A549 (cell line): ENCODE measurements at regions not wholly inside any gene's neighbourhood (a gene's known extent, or its start where the extent isn't known, plus 50 kb on each side); places are given as distances from the start of the nearest gene placed in this dataset.

ENCODE experiments used
- ATAC-seq, 2 experiments: fragments of 200-7000 bp in 1 of 2; fragments of >200 bp in 1 of 2; cut with Nextera tagmentation in 1 of 2; cut with Tn5 transposase in 1 of 2; 3 replicates each; pipeline versions ENCODE4 v1.8.0 to v1.9.1; 2018 to 2020; ENCODE audit warnings: mild to moderate bottlenecking in 1 of 2, moderate library complexity in 1 of 2
- CTCF ChIA-PET: fragments of 300-600 bp; sonication (Branson Sonifier 250); formaldehyde crosslinking; extraction: SDS; loops from one replicate; lab custom pipeline; 2021; ENCODE audit warnings: antibody characterized with exemption, inconsistent platforms; lab: Yijun Ruan, JAX
- POLR2A ChIA-PET: fragments of 350-600 bp; formaldehyde crosslinking; extraction: SDS; loops from one replicate; lab custom pipeline; 2021; ENCODE audit warnings: antibody characterized with exemption, inconsistent platforms; lab: Yijun Ruan, JAX
- DNase-seq, 2 experiments: peaks; one replicate each; pipeline versions ENCODE4 v3.0.0 to v3.0.0-alpha.2; 2011 to 2016; ENCODE audit warnings: low read depth in 1 of 2, low spot score in 1 of 2
- FAIRE-seq: peaks from 2 replicates; lab custom pipeline; 2011; peaks lifted over from hg19 to GRCh38; lab: Jason Lieb, UNC
- H3K27ac ChIP-seq, 2 experiments: fragments of >200 bp; sonication (Bioruptor Twin); formaldehyde crosslinking; 3 replicates each; pipeline ENCODE4 v1.5.1; 2016 to 2017
- H3K4me1 ChIP-seq: fragments of >200 bp; sonication (Bioruptor Twin); formaldehyde crosslinking; 3 replicates; pipeline ENCODE4 v1.6.1; 2016
- H3K4me2 ChIP-seq: fragments of >200 bp; sonication (Bioruptor Twin); formaldehyde crosslinking; 3 replicates; pipeline ENCODE4 v1.6.1; 2016
- H3K4me3 ChIP-seq: fragments of >200 bp; sonication (Bioruptor Twin); formaldehyde crosslinking; 3 replicates; pipeline ENCODE4 v1.5.1; 2016
- H3K9me3 ChIP-seq: fragments of >200 bp; sonication (Bioruptor Twin); formaldehyde crosslinking; 3 replicates; pipeline ENCODE4 v1.6.1; 2016
- CEBPB ChIP-seq, 2 experiments: fragments of >200 bp in 1 of 2; sonication (Bioruptor Twin) in 1 of 2; formaldehyde crosslinking in 1 of 2; IDR thresholded peaks; 2 replicates each; pipeline ENCODE4 v1.6.1; 2012 to 2016
- CHD2 ChIP-seq: fragments of 150-350 bp; IDR thresholded peaks from 2 replicates; pipeline ENCODE4 v1.6.1; 2014; ENCODE audit warnings: low read length; ENCODE audit not compliant: partially characterized antibody
- CHD4 ChIP-seq: fragments of 200-600 bp; sonication (generic); IDR thresholded peaks from 2 replicates; pipeline ENCODE4 v1.6.1; 2016; ENCODE audit warnings: antibody characterized with exemption, mild to moderate bottlenecking, borderline replicate concordance
- EHF ChIP-seq: fragments of 250-450 bp; sonication (Bioruptor Pico); IDR thresholded peaks from 2 replicates; pipeline ENCODE4 v1.5.0; 2020; ENCODE audit warnings: mild to moderate bottlenecking
- EHMT2 ChIP-seq: fragments of 200-600 bp; sonication (generic); IDR thresholded peaks from 2 replicates; pipeline ENCODE4 v1.6.1; 2016; ENCODE audit warnings: antibody characterized with exemption, low read depth, mild to moderate bottlenecking, moderate library complexity
- EP300 ChIP-seq, 2 experiments: fragments of >200 bp; sonication (Bioruptor Twin); formaldehyde crosslinking; IDR thresholded peaks; 2 replicates in 1 of 2; 3 replicates in 1 of 2; pipeline ENCODE4 v1.6.1; 2016 to 2017
- ESRRA ChIP-seq: fragments of 150-350 bp; IDR thresholded peaks from 2 replicates; pipeline ENCODE4 v1.6.1; 2014; ENCODE audit warnings: mild to moderate bottlenecking, low read length, borderline replicate concordance
- FOSL2 ChIP-seq, 2 experiments: fragments of 450-650 bp in 1 of 2; fragments of >200 bp in 1 of 2; sonication (Bioruptor Twin) in 1 of 2; formaldehyde crosslinking; IDR thresholded peaks; 2 replicates each; pipeline versions ENCODE4 v1.5.0 to v1.6.1; 2016 to 2020; ENCODE audit warnings: mild to moderate bottlenecking in 1 of 2, moderate library complexity in 1 of 2
- HOXA7 ChIP-seq: fragments of 250-450 bp; sonication (Bioruptor Pico); IDR thresholded peaks from 2 replicates; pipeline ENCODE4 v1.5.0; 2020; ENCODE audit warnings: mild to moderate bottlenecking, moderate library complexity
- JUN ChIP-seq, 2 experiments: fragments of >200 bp; sonication (Bioruptor Twin); formaldehyde crosslinking; IDR thresholded peaks; 2 replicates in 1 of 2; 3 replicates in 1 of 2; pipeline ENCODE4 v1.6.1; 2016 to 2017
- KDM1A ChIP-seq: fragments of 200-600 bp; sonication (generic); IDR thresholded peaks from 2 replicates; pipeline ENCODE4 v1.6.1; 2016; ENCODE audit warnings: low read depth, mild to moderate bottlenecking
- KDM5A ChIP-seq: fragments of 200-600 bp; sonication (generic); IDR thresholded peaks from 2 replicates; pipeline ENCODE4 v1.6.1; 2016; ENCODE audit warnings: antibody characterized with exemption, mild to moderate bottlenecking
- MAFK ChIP-seq: fragments of 450-650 bp; IDR thresholded peaks from 2 replicates; pipeline ENCODE4 v1.6.1; 2014; ENCODE audit not compliant: partially characterized antibody
- NFE2L2 ChIP-seq: fragments of 150-350 bp; conservative IDR thresholded peaks from 2 replicates; pipeline ENCODE4 v1.6.1; 2014; ENCODE audit warnings: low read length
- NPAS2 ChIP-seq: fragments of 250-450 bp; sonication (Bioruptor Pico); IDR thresholded peaks from 2 replicates; pipeline ENCODE4 v1.8.0; 2022; ENCODE audit warnings: mild to moderate bottlenecking, moderate library complexity, borderline replicate concordance
- NR3C1 ChIP-seq: fragments of >200 bp; sonication (Bioruptor Twin); formaldehyde crosslinking; IDR thresholded peaks from 3 replicates; pipeline ENCODE4 v1.6.1; 2017
- PHF8 ChIP-seq: fragments of 200-600 bp; sonication (generic); IDR thresholded peaks from 2 replicates; pipeline ENCODE4 v1.6.1; 2016; ENCODE audit warnings: low read depth, mild to moderate bottlenecking, antibody characterized with exemption, moderate library complexity, borderline replicate concordance
- POLR2AphosphoS2 ChIP-seq: conservative IDR thresholded peaks from 2 replicates; pipeline ENCODE4 v1.6.1; 2012; ENCODE audit warnings: low read length, improper control_type of control experiment, inconsistent platforms
- RARB ChIP-seq: fragments of 250-450 bp; sonication (Bioruptor Pico); IDR thresholded peaks from 2 replicates; pipeline ENCODE4 v1.8.0; 2021; ENCODE audit warnings: mild to moderate bottlenecking, moderate library complexity
- RCOR1 ChIP-seq: fragments of 150-350 bp; IDR thresholded peaks from 2 replicates; pipeline ENCODE4 v1.6.1; 2014; ENCODE audit warnings: antibody characterized with exemption, low read length, low read depth
- RFX5 ChIP-seq: fragments of 450-650 bp; IDR thresholded peaks from 2 replicates; pipeline ENCODE4 v1.7.1; 2014; ENCODE audit warnings: antibody characterized with exemption, mild to moderate bottlenecking, moderate library complexity
- RNF2 ChIP-seq: fragments of 200-600 bp; sonication (generic); IDR thresholded peaks from 2 replicates; pipeline ENCODE4 v1.6.1; 2016; ENCODE audit warnings: low read depth, mild to moderate bottlenecking, antibody characterized with exemption, moderate library complexity, borderline replicate concordance
- TFCP2L1 ChIP-seq: fragments of 250-450 bp; sonication (Bioruptor Pico); IDR thresholded peaks from 2 replicates; pipeline ENCODE4 v1.5.0; 2021; ENCODE audit warnings: mild to moderate bottlenecking
- TP53 ChIP-seq: fragments of 250-450 bp; sonication (Bioruptor Pico); IDR thresholded peaks from 2 replicates; pipeline ENCODE4 v1.5.0; 2021; ENCODE audit warnings: mild to moderate bottlenecking, moderate library complexity
- ZNF302 ChIP-seq: fragments of 250-450 bp; sonication (Bioruptor Pico); IDR thresholded peaks from 2 replicates; pipeline ENCODE4 v1.9.0; 2021; ENCODE audit warnings: inconsistent platforms, mild to moderate bottlenecking, moderate library complexity
- ZSCAN20 ChIP-seq: fragments of 250-450 bp; sonication (Bioruptor Pico); IDR thresholded peaks from 2 replicates; pipeline ENCODE4 v1.8.0; 2022; ENCODE audit warnings: mild to moderate bottlenecking, moderate library complexity
- WGBS: methylation state at CpG from one replicate; pipeline ENCODE4 v1.1.6; 2017; ENCODE audit errors: missing lambda C conversion rate; 5-methylcytosine and 5-hydroxymethylcytosine counted together
- TF ChIP-seq, protein P1 (sequence below): fragments of 150-350 bp; IDR thresholded peaks from 2 replicates; pipeline ENCODE4 v1.6.1; 2014; ENCODE audit warnings: low read depth, mild to moderate bottlenecking, low read length
- TF ChIP-seq, protein P2 (sequence below): fragments of >200 bp; sonication (Bioruptor Twin); formaldehyde crosslinking; IDR thresholded peaks from 3 replicates; pipeline ENCODE4 v1.5.1; 2016
- TF ChIP-seq, protein P3 (sequence below): fragments of >200 bp; sonication (Bioruptor Twin); formaldehyde crosslinking; IDR thresholded peaks from 3 replicates; pipeline ENCODE4 v1.6.1; 2016
- TF ChIP-seq, protein P4 (sequence below): fragments of 250-450 bp; sonication (Bioruptor Pico); IDR thresholded peaks from 2 replicates; pipeline ENCODE4 v1.5.0; 2020; ENCODE audit warnings: low read depth, mild to moderate bottlenecking, moderate library complexity

DNA sequence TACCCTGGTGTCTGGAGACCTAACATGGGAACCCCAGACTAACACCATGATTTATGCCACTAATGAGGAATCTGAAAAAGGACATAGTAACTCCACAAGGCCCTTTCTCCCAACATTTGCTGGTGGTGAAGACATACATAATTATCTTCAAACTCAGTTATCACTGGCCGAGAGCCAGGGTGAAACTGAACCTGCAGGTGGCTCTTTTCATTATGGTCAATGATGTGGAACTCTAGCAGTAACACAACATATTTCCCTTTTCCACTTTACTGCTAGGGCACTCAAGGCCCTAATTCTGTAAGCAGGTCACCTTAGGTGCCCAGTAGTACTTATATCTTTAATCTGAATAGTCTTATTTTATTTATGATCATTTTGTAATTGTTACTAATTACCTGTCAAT, 326.4 kb upstream of the SATB1 start:
- 0% methylated on average over 1 of the region's 1 CpG for WGBS

DNA sequence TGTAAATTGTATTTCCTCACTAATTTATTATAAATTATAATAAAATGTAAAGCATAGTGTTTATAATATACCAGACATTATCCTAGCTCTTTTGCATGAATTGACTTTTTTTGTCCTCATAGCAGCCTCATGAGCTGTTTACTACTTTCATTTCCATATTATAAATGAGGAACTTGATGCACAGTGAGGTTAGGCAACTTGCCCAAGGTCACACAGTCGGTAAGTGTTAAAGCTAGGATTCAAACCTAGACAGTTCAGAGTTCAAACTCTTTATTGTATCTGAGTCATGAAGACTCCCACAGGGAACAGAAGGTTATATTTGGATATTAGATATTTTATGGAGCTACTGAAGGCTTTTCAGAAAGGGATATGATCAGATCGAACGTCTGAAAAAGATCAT, 322.2 kb upstream of the SATB1 start:
- 7% methylated on average over 3 of the region's 3 CpGs for WGBS
- TF ChIP-seq JUN (IDR thresholded peaks at IDR 0.05) = no peak
- TF ChIP-seq HOXA7 (CRISPR knock-in tag) = no peak
- TF ChIP-seq CHD2 = no peak
- TF ChIP-seq EHF (CRISPR knock-in tag) = no peak
- TF ChIP-seq POLR2AphosphoS2 = no peak
- TF ChIP-seq, protein P1, sequence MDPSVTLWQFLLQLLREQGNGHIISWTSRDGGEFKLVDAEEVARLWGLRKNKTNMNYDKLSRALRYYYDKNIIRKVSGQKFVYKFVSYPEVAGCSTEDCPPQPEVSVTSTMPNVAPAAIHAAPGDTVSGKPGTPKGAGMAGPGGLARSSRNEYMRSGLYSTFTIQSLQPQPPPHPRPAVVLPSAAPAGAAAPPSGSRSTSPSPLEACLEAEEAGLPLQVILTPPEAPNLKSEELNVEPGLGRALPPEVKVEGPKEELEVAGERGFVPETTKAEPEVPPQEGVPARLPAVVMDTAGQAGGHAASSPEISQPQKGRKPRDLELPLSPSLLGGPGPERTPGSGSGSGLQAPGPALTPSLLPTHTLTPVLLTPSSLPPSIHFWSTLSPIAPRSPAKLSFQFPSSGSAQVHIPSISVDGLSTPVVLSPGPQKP = no peak
- TF ChIP-seq PHF8 = no peak
- no peak for TF ChIP-seq FOSL2 (IDR thresholded peaks at IDR 0.05)
- no peak for TF ChIP-seq FOSL2 (CRISPR knock-in tag; IDR thresholded peaks at IDR 0.05)
- no peak for TF ChIP-seq NFE2L2
- TF ChIP-seq KDM1A = no peak
- TF ChIP-seq, protein P2, sequence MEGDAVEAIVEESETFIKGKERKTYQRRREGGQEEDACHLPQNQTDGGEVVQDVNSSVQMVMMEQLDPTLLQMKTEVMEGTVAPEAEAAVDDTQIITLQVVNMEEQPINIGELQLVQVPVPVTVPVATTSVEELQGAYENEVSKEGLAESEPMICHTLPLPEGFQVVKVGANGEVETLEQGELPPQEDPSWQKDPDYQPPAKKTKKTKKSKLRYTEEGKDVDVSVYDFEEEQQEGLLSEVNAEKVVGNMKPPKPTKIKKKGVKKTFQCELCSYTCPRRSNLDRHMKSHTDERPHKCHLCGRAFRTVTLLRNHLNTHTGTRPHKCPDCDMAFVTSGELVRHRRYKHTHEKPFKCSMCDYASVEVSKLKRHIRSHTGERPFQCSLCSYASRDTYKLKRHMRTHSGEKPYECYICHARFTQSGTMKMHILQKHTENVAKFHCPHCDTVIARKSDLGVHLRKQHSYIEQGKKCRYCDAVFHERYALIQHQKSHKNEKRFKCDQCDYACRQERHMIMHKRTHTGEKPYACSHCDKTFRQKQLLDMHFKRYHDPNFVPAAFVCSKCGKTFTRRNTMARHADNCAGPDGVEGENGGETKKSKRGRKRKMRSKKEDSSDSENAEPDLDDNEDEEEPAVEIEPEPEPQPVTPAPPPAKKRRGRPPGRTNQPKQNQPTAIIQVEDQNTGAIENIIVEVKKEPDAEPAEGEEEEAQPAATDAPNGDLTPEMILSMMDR = no peak
- TF ChIP-seq RCOR1 = no peak
- no peak for TF ChIP-seq ZSCAN20 (CRISPR knock-in tag)
- TF ChIP-seq MAFK = no peak
- TF ChIP-seq TFCP2L1 (CRISPR knock-in tag) = no peak
- no peak for TF ChIP-seq EHMT2
- FAIRE-seq (no peak), DNase-seq (no peak), ATAC-seq (no peak)
- CTCF ChIA-PET = no interaction called here
- H3K9me3 ChIP-seq = no peaks in the 10 kb centered on the region
- no peaks in the 10 kb centered on the region for H3K4me1 ChIP-seq
- no peak overlapping the region for H3K4me2 ChIP-seq
- no peak overlapping the region for H3K27ac ChIP-seq
- no peak overlapping the region for H3K4me3 ChIP-seq
- POLR2A ChIA-PET = no interaction called here

More for the DNA sequence above, 326.4 kb upstream of the SATB1 start:
- no peak overlapping the region for H3K4me3 ChIP-seq
- DNase-seq (no peak), ATAC-seq (no peak), FAIRE-seq (no peak)
- H3K9me3 ChIP-seq = no peaks in the 10 kb centered on the region
- H3K4me2 ChIP-seq = no peak overlapping the region
- ChIA-PET CTCF (no interaction called here), POLR2A (no interaction called here)
- TF ChIP-seq, protein P3, sequence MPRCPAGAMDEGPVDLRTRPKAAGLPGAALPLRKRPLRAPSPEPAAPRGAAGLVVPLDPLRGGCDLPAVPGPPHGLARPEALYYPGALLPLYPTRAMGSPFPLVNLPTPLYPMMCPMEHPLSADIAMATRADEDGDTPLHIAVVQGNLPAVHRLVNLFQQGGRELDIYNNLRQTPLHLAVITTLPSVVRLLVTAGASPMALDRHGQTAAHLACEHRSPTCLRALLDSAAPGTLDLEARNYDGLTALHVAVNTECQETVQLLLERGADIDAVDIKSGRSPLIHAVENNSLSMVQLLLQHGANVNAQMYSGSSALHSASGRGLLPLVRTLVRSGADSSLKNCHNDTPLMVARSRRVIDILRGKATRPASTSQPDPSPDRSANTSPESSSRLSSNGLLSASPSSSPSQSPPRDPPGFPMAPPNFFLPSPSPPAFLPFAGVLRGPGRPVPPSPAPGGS = no peak
- TF ChIP-seq HOXA7 (CRISPR knock-in tag) (no peak), RFX5 (no peak), JUN (IDR thresholded peaks at IDR 0.05) (no peak), RARB (CRISPR knock-in tag) (no peak), NPAS2 (no peak), KDM5A (no peak), EP300 (IDR thresholded peaks at IDR 0.05) (no peak), CHD4 (no peak), ESRRA (no peak), TP53 (CRISPR knock-in tag) (no peak), ZNF302 (CRISPR knock-in tag) (no peak), CEBPB (IDR thresholded peaks at IDR 0.05) (no peak), NR3C1 (no peak), RNF2 (no peak), TFCP2L1 (CRISPR knock-in tag) (no peak)
- TF ChIP-seq, protein P4, sequence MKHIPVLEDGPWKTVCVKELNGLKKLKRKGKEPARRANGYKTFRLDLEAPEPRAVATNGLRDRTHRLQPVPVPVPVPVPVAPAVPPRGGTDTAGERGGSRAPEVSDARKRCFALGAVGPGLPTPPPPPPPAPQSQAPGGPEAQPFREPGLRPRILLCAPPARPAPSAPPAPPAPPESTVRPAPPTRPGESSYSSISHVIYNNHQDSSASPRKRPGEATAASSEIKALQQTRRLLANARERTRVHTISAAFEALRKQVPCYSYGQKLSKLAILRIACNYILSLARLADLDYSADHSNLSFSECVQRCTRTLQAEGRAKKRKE (CRISPR knock-in tag) = no peak
- no peak overlapping the region for H3K27ac ChIP-seq
- no peaks in the 10 kb centered on the region for H3K4me1 ChIP-seq
